Natural killer cell (primary cell): ENCODE measurements at regions not wholly inside any gene's neighbourhood (a gene's known extent, or its start where the extent isn't known, plus 50 kb on each side); places are given as distances from the start of the nearest gene placed in this dataset.

Experiments used
- ATAC-seq, 3 donors: fragments of 150-1000 bp in 2 of 3; fragments of 200-7000 bp in 1 of 3; cut with Tn5 transposase; 1 replicate in 1 of 3; 2 replicates in 2 of 3; pipeline ENCODE4 v1.10.0; 2021; ENCODE audit warnings: mild to moderate bottlenecking in 2 of 3, moderate library complexity in 2 of 3
- DNase-seq, 2 donors: peaks; one replicate each; pipeline versions ENCODE4 v3.0.0 to v3.0.0-alpha.2; 2013 to 2021; ENCODE audit warnings: mixed read lengths in 1 of 2
- H3K27ac ChIP-seq: one replicate; pipeline ENCODE4 v1.5.1; 2013; ENCODE audit warnings: mild to moderate bottlenecking, low read length
- H3K27me3 ChIP-seq: one replicate; pipeline ENCODE4 v1.6.1; 2013; ENCODE audit warnings: low read length; ENCODE audit not compliant: control insufficient read depth, insufficient read depth
- H3K36me3 ChIP-seq: one replicate; pipeline ENCODE4 v1.6.1; 2013; ENCODE audit warnings: low read length; ENCODE audit not compliant: control insufficient read depth, insufficient read depth
- H3K4me1 ChIP-seq: one replicate; pipeline ENCODE4 v1.6.1; 2013; ENCODE audit warnings: low read length; ENCODE audit not compliant: control insufficient read depth, insufficient read depth
- H3K4me3 ChIP-seq: one replicate; pipeline ENCODE4 v1.5.1; 2013; ENCODE audit warnings: low read length
- H3K9me3 ChIP-seq: one replicate; pipeline ENCODE4 v1.6.1; 2013; ENCODE audit warnings: low read length; ENCODE audit not compliant: control insufficient read depth, insufficient read depth
- H3K27ac Mint-ChIP-seq, 2 donors: one replicate each; pipeline ENCODE4 v1.8.0; 2022; ENCODE audit warnings: mild to moderate bottlenecking in 2 of 2, mixed read lengths in 2 of 2, moderate library complexity in 1 of 2
- H3K27me3 Mint-ChIP-seq, 2 donors: one replicate each; pipeline ENCODE4 v1.8.0; 2022; ENCODE audit warnings: low read depth in 2 of 2, mixed read lengths in 2 of 2
- H3K36me3 Mint-ChIP-seq: one replicate; pipeline ENCODE4 v1.8.0; 2022; ENCODE audit warnings: mixed read lengths
- H3K4me1 Mint-ChIP-seq, 2 donors: one replicate each; pipeline ENCODE4 v1.8.0; 2022; ENCODE audit warnings: mixed read lengths in 2 of 2
- H3K4me3 Mint-ChIP-seq: one replicate; pipeline ENCODE4 v1.8.0; 2022; ENCODE audit warnings: mild to moderate bottlenecking, moderate library complexity, mixed read lengths
- H3K9me3 Mint-ChIP-seq, 2 donors: one replicate each; pipeline ENCODE4 v1.8.0; 2022; ENCODE audit warnings: mixed read lengths in 2 of 2
- CTCF ChIP-seq: fragments of 200-600 bp; IDR thresholded peaks from one replicate; pipeline ENCODE4 v1.8.0; 2022; ENCODE audit warnings: antibody characterized with exemption
- WGBS: methylation state at CpG from one replicate; pipeline ENCODE4 v1.1.7; 2013; ENCODE audit warnings: missing lambda C conversion rate; ENCODE audit not compliant: insufficient coverage; 5-methylcytosine and 5-hydroxymethylcytosine counted together
- intact Hi-C: fragments of 100-400 bp; cut with micrococcal nuclease; formaldehyde crosslinking; loops from one replicate; pipeline ENCODE4 v1.14.2; 2022

- ATAC-seq (no peak), DNase-seq (no peak)
- no peaks in the 10 kb centered on the region for H3K4me1 Mint-ChIP-seq
- no peak for TF ChIP-seq CTCF
- no peaks in the 10 kb centered on the region for H3K27me3 ChIP-seq
- intact Hi-C loops: no loop called here
- no peak overlapping the region for H3K27ac ChIP-seq
- no peaks in the 10 kb centered on the region for H3K27me3 Mint-ChIP-seq
- H3K9me3 Mint-ChIP-seq: peaks cover 0 to 3% of the 10 kb centered on the region in 2 donors
- no peaks in the 10 kb centered on the region for H3K36me3 ChIP-seq
- no peaks in the 10 kb centered on the region for H3K9me3 ChIP-seq
- no peaks in the 10 kb centered on the region for H3K36me3 Mint-ChIP-seq
- H3K4me3 ChIP-seq: no peak overlapping the region
- no peaks in the 10 kb centered on the region for H3K4me1 ChIP-seq
- H3K4me3 Mint-ChIP-seq: no peak overlapping the region
- H3K27ac Mint-ChIP-seq: no peak overlapping the region
These were observed 508.8 kb upstream of the CAMK1G start for GRCh38 chr1:209074575-209075250.

GRCh38 chr1:209076688-209077087, 506.8 kb upstream of the CAMK1G start:
- TF ChIP-seq CTCF: no peak
- no peak for DNase-seq
- Mint-ChIP-seq H3K27me3 (no peaks in the 10 kb centered on the region), H3K4me1 (no peaks in the 10 kb centered on the region), H3K9me3 (peaks cover 3 to 7% of the 10 kb centered on the region in 2 donors), H3K36me3 (no peaks in the 10 kb centered on the region), H3K27ac (no peak overlapping the region), H3K4me3 (no peak overlapping the region)
- Histone ChIP-seq H3K4me1 (no peaks in the 10 kb centered on the region), H3K27me3 (no peaks in the 10 kb centered on the region), H3K9me3 (no peaks in the 10 kb centered on the region), H3K4me3 (no peak overlapping the region), H3K27ac (no peak overlapping the region), H3K36me3 (no peaks in the 10 kb centered on the region)
- ATAC-seq: no peak
- intact Hi-C loops: no loop called here
- 94% methylated on average over 3 of the region's 3 CpGs for WGBS

- H3K4me1 ChIP-seq: no peaks in the 10 kb centered on the region
- ATAC-seq (no peak), DNase-seq (no peak)
- peaks cover 0 to 9% of the 10 kb centered on the region in 2 donors for H3K9me3 Mint-ChIP-seq
- H3K27ac ChIP-seq: no peak overlapping the region
- no peak overlapping the region for H3K4me3 ChIP-seq
- no peaks in the 10 kb centered on the region for H3K36me3 Mint-ChIP-seq
- no peak overlapping the region for H3K4me3 Mint-ChIP-seq
- TF ChIP-seq CTCF: no peak
- H3K27me3 ChIP-seq: no peaks in the 10 kb centered on the region
- no peak overlapping the region for H3K27ac Mint-ChIP-seq
- intact Hi-C loops: no loop called here
- no peaks in the 10 kb centered on the region for H3K9me3 ChIP-seq
- WGBS: 85% methylated on average over 5 of the region's 5 CpGs
- H3K4me1 Mint-ChIP-seq: no peaks in the 10 kb centered on the region
- H3K36me3 ChIP-seq: no peaks in the 10 kb centered on the region
- no peaks in the 10 kb centered on the region for H3K27me3 Mint-ChIP-seq
These were observed 503.2 kb upstream of the CAMK1G start for GRCh38 chr1:209080170-209080781.
